GM18870 (cell line): ENCODE measurements at regions not wholly inside any gene's neighbourhood (a gene's known extent, or its start where the extent isn't known, plus 50 kb on each side); places are given as distances from the start of the nearest gene placed in this dataset.

Source experiments
- ATAC-seq: cut with Tn5 transposase; IDR thresholded peaks from one replicate; pipeline ENCODE4 v1.9.1; 2021; ENCODE audit warnings: moderate library complexity; ENCODE audit not compliant: unreplicated experiment

DNA sequence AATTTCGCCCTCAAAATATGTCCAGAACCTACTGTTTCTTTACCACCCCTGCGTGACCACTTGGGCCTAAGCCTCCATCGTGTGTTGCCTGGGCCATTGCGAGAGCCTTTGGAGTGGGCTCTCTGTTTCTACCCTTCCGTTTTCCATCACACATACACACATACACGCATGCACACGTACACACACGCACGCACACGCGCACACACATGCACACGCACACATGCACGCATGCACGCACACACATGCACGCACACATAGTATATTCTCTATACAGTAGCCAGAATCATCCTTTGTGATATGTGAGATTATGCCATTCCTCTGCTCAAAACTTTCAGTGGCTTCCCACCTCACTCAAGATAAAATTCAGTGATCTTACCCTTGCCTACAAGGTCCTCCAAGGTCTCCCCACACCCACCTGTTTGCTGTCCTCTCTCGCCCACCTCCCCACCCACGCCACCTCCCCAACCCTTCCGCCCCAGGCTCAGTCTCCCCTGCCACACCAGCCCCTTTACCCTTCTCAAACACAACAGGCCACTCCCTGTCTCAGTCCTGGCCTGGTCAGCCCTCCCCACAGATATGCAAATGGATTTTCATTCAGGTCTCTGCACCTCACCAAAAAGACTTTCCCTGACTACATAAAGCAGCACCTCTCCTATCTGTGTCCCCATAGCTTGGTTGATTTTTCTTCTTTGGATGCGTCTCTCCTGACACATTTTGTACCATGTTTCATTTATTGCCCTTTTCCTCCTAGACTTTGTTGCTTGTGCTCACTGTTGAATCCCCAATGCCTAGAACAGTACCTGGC, 559.6 kb downstream of the CD83 start:
- no peak for ATAC-seq

DNA sequence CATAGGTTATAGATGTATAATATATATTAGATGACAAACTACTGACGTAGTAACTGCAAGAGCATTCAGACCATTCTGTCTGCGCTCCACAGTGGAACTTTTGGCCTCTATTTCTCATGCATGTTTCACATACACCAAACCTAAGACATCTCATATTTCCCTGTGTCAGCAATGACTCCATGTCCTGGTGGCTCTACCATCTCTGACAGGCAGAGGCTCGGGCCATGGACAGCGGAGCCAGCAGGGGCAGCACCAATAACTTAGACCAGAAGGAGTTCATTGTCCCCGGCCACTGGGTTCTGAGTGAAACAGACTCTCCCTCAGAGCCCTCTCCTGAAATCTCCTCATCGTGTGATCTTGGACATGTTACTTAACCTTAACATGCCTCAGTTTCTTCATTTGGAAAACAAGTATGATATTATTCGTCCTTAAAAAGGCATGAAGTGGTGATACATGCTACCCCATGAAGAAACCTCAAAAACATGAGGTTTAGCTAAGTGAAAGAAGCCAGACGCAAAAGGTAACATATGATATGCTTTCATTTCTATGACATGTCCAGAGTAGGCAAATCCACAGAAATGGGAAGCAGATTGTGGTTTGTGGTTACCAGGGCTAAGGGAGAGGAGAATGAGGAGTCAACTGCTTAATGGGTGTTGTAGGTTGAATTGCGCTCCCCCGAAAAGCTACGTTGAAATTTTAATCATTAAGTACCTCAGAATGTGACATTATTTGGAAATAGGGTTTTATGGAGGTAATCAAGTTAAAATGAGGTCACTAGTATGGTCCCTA, 564.0 kb upstream of the JARID2 start:
- no peak for ATAC-seq

DNA sequence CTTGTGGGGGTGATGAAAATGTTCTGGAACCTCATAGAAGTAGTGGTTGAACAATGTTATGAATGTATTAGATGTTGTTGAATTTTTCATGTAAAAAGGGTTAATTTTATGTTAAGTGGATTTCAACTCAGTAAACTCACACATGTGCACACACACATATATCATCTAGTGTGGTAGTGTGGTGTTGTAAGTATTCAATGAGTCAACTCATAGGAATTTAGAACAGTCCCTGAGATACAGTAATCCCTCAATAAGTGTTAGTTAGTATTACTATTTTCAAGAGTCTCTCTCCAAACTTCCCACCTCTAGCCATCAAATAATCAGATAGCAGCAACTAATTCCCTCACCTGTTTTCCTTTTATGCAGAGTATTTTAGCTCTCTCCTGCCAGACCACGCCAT, 563.1 kb upstream of the JARID2 start:
- ATAC-seq: no peak

DNA sequence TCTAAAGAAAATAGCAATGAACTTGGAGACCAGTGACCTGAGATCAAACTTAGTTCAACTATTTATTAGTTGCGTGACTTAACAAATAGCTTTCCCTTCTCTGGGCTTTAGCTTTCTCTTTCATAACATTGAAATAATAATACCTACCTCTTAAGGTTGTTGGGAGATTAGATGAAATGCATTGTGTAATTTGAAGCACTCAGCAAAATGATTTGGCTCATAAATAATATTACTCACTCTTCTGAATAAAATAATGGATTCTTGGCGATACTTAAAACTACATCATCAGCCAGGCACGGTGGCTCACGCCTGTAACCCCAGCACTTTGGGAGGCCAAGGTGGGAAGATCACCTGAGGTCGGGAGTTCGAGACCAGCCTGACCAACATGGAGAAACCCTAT, 556.2 kb upstream of the JARID2 start:
- ATAC-seq: no peak

DNA sequence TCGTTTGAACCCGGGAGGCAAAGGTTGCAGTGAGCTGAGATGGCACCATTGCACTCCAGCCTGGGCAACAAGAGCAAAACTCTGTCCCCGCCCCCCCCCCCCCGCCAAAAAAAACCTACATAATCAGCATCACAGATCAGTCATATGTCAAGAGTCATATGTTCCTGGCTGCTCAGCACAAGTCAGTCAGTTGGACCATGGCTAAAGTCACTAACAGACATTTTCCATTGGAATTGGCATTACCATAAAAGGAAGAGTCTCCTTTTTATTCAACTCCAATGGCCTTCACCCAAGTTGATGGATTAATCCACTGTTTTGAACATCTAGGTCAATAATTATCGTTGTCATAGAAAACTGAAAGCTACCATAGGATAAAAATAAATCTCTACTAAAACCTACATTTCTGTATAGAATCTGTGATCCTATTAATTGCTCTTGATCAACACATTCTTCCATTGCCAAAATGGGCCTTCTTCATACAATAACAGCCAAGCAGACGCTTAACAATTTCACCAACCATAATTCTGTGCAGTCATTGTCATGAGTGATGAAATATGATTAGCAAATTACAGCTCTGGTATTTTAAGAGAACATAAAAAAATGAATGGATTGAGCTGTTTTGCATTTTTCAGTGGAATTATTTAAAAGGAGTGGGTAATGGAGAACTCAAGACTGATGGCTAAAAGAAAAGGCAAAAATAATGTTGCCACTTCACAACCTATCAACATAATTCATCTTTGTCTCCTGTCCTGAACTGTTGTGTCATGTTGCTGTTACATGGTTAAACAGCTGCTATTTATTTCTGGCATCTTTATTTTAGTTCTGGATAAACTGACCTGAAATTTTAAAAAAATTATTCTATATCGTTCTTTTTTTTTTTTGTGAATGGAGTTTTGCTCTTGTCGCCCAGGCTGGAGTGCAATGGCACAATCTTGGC, 555.5 kb upstream of the JARID2 start:
- ATAC-seq: no peak

DNA sequence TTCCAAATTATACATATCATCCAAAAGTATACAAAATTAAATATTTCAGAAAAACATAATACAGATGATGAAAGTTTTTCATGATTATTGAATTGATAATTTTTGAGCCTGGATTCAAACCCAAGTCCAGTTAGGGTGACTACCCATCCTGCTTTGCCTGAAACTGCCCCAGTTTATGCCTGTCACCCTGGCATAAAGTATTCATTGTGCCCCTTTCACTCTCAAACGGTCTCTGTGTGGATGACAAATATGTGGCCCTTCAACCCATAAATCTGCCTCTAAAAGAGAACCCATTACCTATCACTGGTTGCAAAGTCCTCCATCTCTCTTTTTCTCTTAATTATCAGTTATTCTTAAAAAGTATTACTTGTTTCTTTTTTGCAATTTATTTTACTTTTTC, 553.7 kb upstream of the JARID2 start:
- no peak for ATAC-seq

DNA sequence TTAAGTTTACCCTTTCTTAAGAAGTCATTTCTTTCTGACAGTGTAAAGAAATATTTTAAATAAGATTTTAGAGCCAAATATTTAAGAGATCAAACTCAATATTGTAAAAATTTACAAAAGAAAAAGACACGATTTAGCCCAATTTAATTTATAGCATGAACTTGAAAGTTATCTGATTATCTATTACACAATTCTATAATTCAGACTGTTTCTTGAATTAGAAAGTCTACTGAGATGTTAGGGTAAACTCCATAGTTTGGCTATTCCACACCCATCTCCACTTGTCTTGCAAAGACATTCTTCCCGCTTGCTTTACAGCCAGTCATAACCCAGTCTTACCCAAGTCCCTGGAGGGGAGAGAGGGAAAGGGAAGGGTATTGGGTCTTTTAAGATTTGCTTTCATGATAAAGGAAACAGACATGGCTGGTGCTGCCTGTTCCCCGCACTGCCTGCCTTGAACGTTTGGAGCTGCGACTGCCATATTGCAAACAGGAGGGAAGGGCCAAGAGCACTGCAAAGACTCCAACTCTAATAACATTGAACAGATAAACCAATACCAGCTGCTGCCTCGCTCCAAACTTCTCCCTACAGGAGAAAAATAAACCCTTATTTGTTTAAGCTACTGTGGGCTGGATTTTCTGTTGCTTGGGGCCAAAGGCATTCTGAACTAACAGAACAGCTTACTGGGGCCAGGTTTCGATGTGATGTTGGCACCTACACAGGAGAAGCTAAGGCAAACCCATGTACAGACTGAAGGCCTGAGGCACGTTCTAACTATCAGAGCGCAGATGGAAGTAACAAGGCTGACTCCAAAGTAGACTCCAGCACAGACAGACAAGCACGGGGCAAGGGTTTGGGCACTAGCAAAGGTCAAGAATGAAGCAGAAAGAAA, 552.3 kb upstream of the JARID2 start:
- ATAC-seq: no peak

DNA sequence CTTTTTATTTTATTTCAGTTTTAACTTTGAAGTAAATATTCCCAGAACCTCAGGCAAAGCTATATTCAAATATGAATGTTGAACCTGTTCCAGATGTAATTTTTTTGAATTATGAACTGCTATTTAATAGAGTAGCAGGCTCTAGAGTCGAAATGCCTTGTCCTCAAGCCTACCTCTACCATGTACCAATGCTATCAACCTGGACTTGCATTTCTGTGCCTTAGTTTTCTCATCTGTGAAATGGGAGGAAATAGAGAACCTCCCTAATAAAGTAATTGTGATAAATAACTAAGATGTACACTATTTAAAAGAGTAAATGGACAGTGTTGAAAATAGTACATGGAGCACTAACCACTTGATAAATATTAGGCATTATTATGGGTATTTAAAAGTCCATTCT, 551.6 kb upstream of the JARID2 start:
- no peak for ATAC-seq

DNA sequence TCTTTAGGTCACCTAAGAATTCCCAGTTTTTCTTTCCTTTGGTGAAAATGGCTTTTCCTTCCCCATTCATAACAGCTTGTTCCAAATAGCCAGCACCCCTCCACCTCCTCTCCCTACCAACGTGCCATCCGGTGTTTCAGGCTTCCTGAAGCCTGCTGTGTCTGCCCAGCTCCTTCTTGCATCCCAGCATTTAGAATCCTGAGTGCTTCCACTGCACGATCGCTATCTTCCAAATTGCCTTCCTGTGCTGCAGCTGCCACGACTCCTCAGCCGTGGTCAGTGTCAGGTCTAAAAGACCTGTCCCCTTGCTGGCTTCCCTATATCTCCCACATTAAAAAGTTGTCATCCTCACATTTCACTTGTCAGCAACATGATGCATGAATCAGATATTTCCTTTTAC, 550.3 kb upstream of the JARID2 start:
- ATAC-seq: no peak

DNA sequence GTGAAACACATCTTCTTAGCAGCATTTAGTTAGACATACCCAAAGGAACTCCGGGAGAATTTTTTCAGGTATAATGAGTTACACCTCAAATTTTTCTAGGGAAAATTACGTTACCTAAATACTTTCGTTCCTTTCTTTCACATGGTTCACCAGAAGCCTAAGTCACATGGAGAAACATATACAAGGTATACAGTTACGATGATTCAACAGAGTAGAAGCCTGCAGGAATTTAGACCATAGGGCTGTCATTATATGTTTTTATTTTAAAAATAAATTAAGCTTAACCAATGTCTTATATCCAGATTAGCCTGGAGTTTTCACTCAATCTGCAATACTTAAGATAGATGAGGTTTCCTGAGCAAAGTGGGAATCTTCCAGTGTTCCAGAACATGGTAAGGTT, 549.5 kb upstream of the JARID2 start:
- no peak for ATAC-seq

DNA sequence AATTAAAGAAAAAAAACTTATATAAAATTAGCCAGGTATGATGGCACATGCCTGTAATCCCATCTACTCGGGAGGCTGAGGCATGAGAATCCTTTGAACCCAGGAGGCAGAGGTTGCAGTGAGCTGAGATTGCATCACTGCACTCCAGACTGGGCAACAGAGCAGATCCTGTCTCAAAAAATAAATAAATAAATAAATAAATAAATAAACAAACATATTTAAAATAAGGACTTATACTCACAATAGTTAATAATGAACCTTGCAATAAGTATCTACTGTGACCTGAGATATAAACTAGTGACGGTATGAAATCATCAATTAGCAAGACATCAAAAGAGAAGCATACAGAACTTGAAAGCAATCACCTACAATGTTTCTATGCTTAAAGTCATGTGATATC, 548.4 kb upstream of the JARID2 start:
- no peak for ATAC-seq

DNA sequence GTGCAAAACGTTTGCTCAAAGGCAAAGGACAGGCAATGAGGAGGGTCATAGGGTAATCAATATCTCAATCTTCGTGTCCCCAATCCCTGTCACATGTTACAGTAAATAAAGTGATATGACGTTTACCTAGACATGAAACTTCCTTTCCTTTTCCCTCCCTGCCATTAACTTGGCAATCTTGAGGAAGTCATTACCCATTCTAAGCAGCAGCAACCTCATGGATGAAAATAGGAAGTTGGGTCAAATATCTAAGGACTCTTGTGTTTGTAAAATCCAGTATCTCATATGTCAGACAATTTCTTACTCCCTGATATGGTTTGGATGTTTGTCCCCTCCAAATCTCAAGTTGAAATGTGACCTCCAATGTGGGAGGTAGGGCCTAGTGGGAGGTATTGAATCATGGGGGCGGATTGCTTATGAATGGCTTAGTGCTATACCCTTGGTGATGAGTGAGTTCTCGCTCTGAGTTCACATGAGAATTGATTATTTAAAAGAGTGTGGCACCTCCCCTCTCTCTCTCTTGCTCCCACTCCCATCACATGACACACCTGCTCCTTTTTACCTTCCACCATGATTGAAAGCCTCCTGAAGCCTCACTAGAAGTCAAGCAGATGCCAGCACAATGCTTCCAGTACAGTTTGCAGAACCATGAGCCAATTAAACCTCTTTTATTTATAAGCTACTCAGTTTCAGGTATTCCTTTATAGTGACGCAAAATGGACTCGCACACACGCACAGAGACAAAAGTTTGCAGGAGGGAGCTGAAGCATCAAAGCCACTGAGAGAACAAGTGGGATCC, 545.9 kb upstream of the JARID2 start:
- no peak for ATAC-seq

DNA sequence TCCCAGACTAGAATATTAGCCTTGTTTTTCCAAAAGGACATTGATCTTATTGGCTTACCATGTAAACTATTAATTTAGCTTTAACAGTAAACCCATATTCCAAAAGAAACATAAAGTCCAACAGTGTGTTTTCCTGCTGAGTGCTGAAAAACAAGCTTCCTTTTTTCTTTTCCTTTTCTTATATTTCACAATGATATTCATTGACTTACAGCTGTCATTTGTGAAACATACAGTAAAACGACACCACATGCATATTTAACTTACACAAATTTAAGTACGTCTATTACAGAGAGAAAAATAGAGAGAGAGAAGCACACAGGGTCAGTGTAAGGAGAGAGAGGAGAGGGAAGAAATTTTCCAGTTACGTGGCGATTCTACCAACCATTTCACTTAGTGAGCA, 543.9 kb upstream of the JARID2 start:
- no peak for ATAC-seq

DNA sequence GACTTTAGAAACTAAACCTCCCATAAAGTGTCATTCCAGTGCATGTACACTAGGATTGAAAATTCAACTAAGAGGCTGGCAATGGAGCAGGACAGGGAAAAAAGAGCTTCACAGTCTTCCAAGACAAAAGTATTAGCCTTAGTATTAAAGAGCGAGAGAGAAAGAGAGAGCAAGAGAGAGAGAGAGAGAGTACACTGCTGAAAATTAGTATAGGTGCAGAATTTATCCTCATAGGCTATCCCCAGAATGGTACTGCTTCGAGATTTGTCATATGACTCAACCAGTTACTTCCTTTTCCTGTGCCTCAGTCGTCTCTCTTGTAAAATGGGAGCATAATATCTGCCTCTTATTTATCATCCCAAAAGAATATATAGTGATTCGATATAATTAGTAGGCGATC, 543.2 kb upstream of the JARID2 start:
- ATAC-seq: no peak

DNA sequence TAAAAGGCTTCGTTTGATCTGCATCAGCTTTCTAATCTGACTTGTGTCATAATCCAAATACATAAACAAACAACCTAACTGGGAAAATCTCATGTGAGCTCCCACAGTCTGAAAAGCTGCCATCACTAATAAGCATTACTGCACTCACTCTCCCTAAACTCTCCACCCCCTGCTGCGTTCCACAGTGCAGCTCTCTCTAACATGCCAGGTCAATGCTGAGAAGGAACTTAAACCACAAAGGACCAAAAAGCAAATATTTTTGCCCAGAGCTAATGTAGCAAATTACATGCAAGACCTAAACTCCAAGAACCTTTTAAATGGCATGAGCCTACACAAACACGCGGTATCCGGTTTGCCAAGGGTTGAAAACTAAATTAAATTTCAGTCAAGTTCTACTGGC, 542.3 kb upstream of the JARID2 start:
- no peak for ATAC-seq

DNA sequence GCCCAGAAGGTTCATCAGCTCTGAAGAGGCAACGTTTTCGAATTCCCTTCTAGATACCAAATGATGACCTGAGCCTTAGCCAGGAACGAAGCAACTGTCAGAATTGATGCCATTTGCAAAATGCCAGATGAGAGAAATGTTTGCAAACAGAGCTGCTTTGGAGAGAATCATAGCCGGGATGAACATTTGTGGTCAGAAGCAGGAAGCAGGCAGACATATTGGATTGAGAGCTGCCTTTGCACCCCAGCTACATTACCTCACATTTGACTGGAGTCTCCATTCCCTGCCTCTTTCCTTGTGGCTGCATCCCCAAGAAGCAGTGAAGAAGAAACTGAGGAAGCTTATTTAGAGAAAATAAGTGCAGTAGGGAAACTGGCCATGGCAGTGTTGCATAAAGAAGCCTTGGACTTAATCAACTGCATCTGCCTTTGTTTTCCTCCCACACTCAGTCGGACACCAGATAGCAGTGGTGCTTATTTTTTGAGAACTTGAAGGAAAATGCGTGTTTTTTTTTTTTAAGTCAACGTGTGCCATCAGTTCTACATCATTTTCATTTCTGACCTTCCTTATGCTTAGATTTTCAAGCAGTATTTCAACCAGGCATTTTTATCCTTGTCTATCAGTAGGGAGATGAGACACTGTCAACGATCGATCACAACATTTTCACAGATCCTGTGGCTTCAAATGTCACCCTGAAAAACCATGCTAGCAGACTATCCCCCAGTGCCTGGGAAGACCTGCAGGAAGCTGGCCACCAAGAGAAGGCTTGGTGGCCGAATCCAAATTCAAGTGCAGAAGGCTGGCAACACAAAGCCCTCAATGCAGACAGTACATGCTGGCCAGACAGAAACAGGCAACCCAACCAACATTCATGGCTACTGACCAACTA, 541.2 kb upstream of the JARID2 start:
- ATAC-seq: no peak

DNA sequence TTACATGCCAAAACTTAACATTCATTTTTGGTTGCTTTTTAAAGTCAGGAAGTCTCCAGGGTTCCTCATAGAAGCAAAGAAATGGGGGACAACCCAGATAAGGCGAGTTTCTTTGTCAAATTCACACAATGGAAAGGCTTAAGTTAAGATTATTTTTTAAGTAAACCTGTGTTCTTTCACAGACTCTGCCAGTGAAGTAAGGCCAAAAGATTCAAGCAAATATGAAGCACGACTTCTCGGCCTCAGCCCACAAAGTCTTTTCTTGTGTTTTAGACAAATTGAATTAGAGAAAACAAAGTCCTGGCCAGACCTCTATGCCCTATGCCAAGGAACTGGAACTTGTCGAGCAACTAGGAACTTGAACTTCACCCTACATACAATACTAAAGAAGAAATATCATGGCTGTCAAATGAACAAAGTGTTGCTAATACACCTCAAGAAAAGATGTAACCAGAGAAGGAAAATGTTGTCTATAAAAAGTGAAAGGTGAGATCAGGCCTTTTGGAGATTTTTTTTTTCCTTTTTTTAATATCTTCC, 540.0 kb upstream of the JARID2 start:
- no peak for ATAC-seq

DNA sequence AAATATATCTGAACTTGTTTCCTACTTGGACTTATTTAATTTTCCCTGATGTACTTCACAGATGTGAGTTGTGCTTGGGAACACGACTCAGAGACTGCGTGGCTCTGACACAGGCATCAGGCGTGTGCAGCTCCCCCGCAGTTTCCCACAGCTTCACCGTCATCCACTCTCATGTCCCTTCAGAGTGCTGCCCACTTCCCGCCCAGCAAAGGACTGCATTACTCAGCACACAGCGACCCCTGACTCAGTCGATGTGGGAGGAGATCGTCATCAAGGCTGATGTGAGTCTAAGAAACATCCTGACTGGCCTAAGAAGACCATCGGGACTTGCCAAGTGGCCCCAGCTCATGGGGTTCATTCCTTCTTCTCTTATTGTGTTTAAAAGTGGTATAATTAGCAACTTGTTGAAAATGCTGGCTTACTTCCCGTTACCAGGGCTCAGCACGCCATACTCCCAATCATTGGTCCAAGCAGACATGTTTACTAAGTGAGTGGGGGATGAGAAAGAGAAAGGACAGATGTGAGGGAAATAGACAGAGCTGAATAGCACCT, 539.4 kb upstream of the JARID2 start:
- ATAC-seq: no peak
